Ishikawa (cell line): ENCODE measurements at regions not wholly inside any gene's neighbourhood (a gene's known extent, or its start where the extent isn't known, plus 50 kb on each side); places are given as distances from the start of the nearest gene placed in this dataset.

Source experiments
- CEBPB ChIP-seq: IDR thresholded peaks from 2 replicates; pipeline ENCODE4 v1.6.1; 2012
- REST ChIP-seq: IDR thresholded peaks from 2 replicates; pipeline ENCODE4 v1.6.1; 2012; ENCODE audit warnings: low read depth, mild to moderate bottlenecking
- TAF1 ChIP-seq: IDR thresholded peaks from 2 replicates; pipeline ENCODE4 v1.6.1; 2012; ENCODE audit warnings: low read depth, mild to moderate bottlenecking
- TCF12 ChIP-seq: IDR thresholded peaks from 2 replicates; pipeline ENCODE4 v1.6.1; 2012; ENCODE audit warnings: low read depth
- YY1 ChIP-seq: IDR thresholded peaks from 2 replicates; pipeline ENCODE4 v1.6.1; 2012; ENCODE audit warnings: low read depth

DNA sequence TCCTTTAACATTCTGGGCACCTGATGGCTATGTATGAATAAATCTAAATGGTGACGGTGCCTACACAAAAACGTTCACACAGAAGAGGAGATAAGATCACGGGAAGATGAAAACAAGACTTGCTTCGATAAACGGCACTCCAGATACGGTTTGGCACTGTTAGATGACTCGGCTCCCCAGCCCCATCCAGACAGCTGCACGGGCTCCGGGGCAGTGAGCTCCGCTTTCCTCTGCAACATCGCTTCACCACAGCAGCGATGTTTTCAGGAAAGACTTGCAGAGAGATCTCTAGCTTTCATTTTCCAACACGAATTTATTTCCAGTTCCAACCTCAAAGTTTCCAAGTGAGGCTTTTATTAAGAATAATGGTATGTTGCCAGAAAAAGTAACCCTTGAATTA lies 132.1 kb downstream of the KLF6 start:
- TF ChIP-seq TCF12 (no peak), YY1 (no peak), TAF1 (no peak), CEBPB (no peak), REST (no peak)
